AG04449 (cell line): ENCODE measurements at regions not wholly inside any gene's neighbourhood (a gene's known extent, or its start where the extent isn't known, plus 50 kb on each side); places are given as distances from the start of the nearest gene placed in this dataset.
"Not testable (repeated sequence)": the region's sequence is repeated elsewhere in the genome, so short reads cannot be mapped to it uniquely, and the experiment has no call there.

Experiments
- CTCF ChIA-PET: fragments of 350-600 bp; formaldehyde crosslinking; extraction: SDS; loops from one replicate; lab custom pipeline; 2021; ENCODE audit warnings: antibody characterized with exemption; lab: Yijun Ruan, JAX
- POLR2A ChIA-PET: fragments of 400-600, 350-600 bp; formaldehyde crosslinking; extraction: SDS; loops from one replicate; lab custom pipeline; 2020; ENCODE audit warnings: antibody characterized with exemption, inconsistent platforms; lab: Yijun Ruan, JAX
- DNase-seq: peaks from one replicate; pipeline ENCODE4 v3.0.0-alpha.2; 2010; ENCODE audit warnings: low read depth, low spot score
- H3K4me3 ChIP-seq: 2 replicates; pipeline ENCODE4 v1.5.1; 2011; ENCODE audit warnings: low read depth, mild to moderate bottlenecking, control low read depth, low read length
- CTCF ChIP-seq: IDR thresholded peaks from one replicate; pipeline ENCODE4 v1.5.1; 2011; ENCODE audit warnings: mild to moderate bottlenecking, moderate library complexity, low read length, control low read depth, inconsistent platforms; ENCODE audit not compliant: insufficient read depth; ENCODE audit errors: missing control alignments

GRCh38 chr4:103842637-103843239 is 123.0 kb upstream of the TACR3 start:
- ChIA-PET CTCF (no interaction called here), POLR2A (no interaction called here)
- DNase-seq: no peak
- no peak for TF ChIP-seq CTCF
- H3K4me3 ChIP-seq: no peak overlapping the region

- CTCF ChIA-PET: no interaction called here
- POLR2A ChIA-PET: no interaction called here
Measured at GRCh38 chr4:103842076-103842475, 122.3 kb upstream of the TACR3 start.

GRCh38 chr4:103810308-103810707 is 90.5 kb upstream of the TACR3 start:
- H3K4me3 ChIP-seq, DNase-seq, CTCF ChIA-PET, POLR2A ChIA-PET: not testable (repeated sequence)

More at GRCh38 chr4:103842076-103842475, 122.3 kb upstream of the TACR3 start:
- no peak overlapping the region for H3K4me3 ChIP-seq
- no peak for DNase-seq
- no peak for TF ChIP-seq CTCF

- TF ChIP-seq CTCF: no peak
- DNase-seq: no peak
- H3K4me3 ChIP-seq: no peak overlapping the region
- CTCF ChIA-PET: no interaction called here
- POLR2A ChIA-PET: no interaction called here
Measured at GRCh38 chr4:103802766-103803165, 83.0 kb upstream of the TACR3 start.

GRCh38 chr4:103787057-103787456 is 67.3 kb upstream of the TACR3 start:
- no peak overlapping the region for H3K4me3 ChIP-seq
- POLR2A ChIA-PET: no interaction called here
- no peak for DNase-seq
- no peak for TF ChIP-seq CTCF
- CTCF ChIA-PET: no interaction called here

GRCh38 chr4:103786593-103786992 is 66.8 kb upstream of the TACR3 start:
- ChIA-PET POLR2A (no interaction called here), CTCF (no interaction called here)
- H3K4me3 ChIP-seq: no peak overlapping the region
- TF ChIP-seq CTCF: no peak
- DNase-seq: no peak

GRCh38 chr4:103786014-103786413 is 66.2 kb upstream of the TACR3 start:
- ChIA-PET POLR2A (no interaction called here), CTCF (no interaction called here)
- no peak overlapping the region for H3K4me3 ChIP-seq
- TF ChIP-seq CTCF: peak; percentile 3
- no peak for DNase-seq
